ENCODE measurements at regions not wholly inside any gene's neighbourhood (a gene's known extent, or its start where the extent isn't known, plus 50 kb on each side); places are given as distances from the start of the nearest gene placed in this dataset.

GRCh38 chr11:130622141-130622542, 173.7 kb downstream of the ADAMTS15 start (continued):
- TF ChIP-seq ELK4 (IDR thresholded peaks at IDR 0.05; ENCODE audit: borderline replicate concordance, low read depth, low read length) = no peak
- peak; percentile 70 for TF ChIP-seq FEZF1 (tag by site-specific recombination; IDR thresholded peaks at IDR 0.05)
- peak; percentile 33; the same call in 1 of the 2 replicates for TF ChIP-seq PRDM6 (tag by site-specific recombination; IDR thresholded peaks at IDR 0.05)

- H3K4me1 ChIP-seq (ENCODE audit: control insufficient read depth, insufficient read depth, low read length) = 0 out of 2 replicates have a peak, but pooled peaks cover 3% of the 10 kb centered on the region
- TF ChIP-seq OVOL3 (tag by site-specific recombination; IDR thresholded peaks at IDR 0.05) (no peak), TRIM28 (IDR thresholded peaks at IDR 0.05; ENCODE audit: borderline replicate concordance, low read length) (no peak), ZNF423 (tag by site-specific recombination; IDR thresholded peaks at IDR 0.05) (peak; percentile 39; the same call in 1 of the 2 replicates), ZNF18 (tag by site-specific recombination; IDR thresholded peaks at IDR 0.05) (0 out of 2 replicates have a peak, but pooled peaks have one; percentile 23)
- ChIA-PET POLR2A (no interaction called here), CTCF (interaction anchor here (0.5 to 2.6 kb wide), 7 partner anchors 12 to 204 kb away, joined by 3 to 9 read pairs (median 4); no protein-coding TSS in a partner anchor)
- no peaks in the 10 kb centered on the region for H3K9me3 ChIP-seq (ENCODE audit: control insufficient read depth, insufficient read depth, low read depth, low read length)
- H3K4me3 ChIP-seq (ENCODE audit: low read depth, low read length) = no peak overlapping the region
- H3K27ac ChIP-seq (ENCODE audit: extremely low read depth, low read depth, low read length) = no peak overlapping the region
- no peaks in the 10 kb centered on the region for H3K36me3 ChIP-seq (ENCODE audit: control insufficient read depth in 2 of 2, insufficient read depth in 1 of 2, low read length in 2 of 2)
These were observed 175.5 kb downstream of the ADAMTS15 start for GRCh38 chr11:130623670-130624668.

GRCh38 chr11:130624971-130625544, 176.6 kb downstream of the ADAMTS15 start:
- ChIA-PET POLR2A (interaction anchor here (0.6 to 1.1 kb wide), 2 partner anchors 10 to 12 kb away, joined by 3 read pairs; no protein-coding TSS in a partner anchor), CTCF (interaction anchor here (0.7 to 2.6 kb wide), 5 partner anchors 11 to 203 kb away, joined by 3 to 9 read pairs (median 4); no protein-coding TSS in a partner anchor)

More at GRCh38 chr11:130624971-130625544, 176.6 kb downstream of the ADAMTS15 start:
- Histone ChIP-seq H3K4me3 (ENCODE audit: low read depth, low read length) (no peak overlapping the region), H3K4me1 (ENCODE audit: control insufficient read depth, insufficient read depth, low read length) (0 out of 2 replicates have a peak, but pooled peaks cover 3% of the 10 kb centered on the region), H3K36me3 (ENCODE audit: control insufficient read depth in 2 of 2, insufficient read depth in 1 of 2, low read length in 2 of 2) (no peaks in the 10 kb centered on the region), H3K9me3 (ENCODE audit: control insufficient read depth, insufficient read depth, low read depth, low read length) (no peaks in the 10 kb centered on the region), H3K27ac (ENCODE audit: extremely low read depth, low read depth, low read length) (no peak overlapping the region)
- no peak for TF ChIP-seq ZFP3 (tag by site-specific recombination; IDR thresholded peaks at IDR 0.05; ENCODE audit: low read depth)
- 0 out of 2 replicates have a peak, but pooled peaks have one; percentile 12 for TF ChIP-seq GLIS1 (tag by site-specific recombination; IDR thresholded peaks at IDR 0.05)
- 0 out of 2 replicates have a peak, but pooled peaks have one; percentile 16 for TF ChIP-seq ZBTB17 (tag by site-specific recombination; IDR thresholded peaks at IDR 0.05)
- TF ChIP-seq HOXD13 (CRISPR knock-in tag; IDR thresholded peaks at IDR 0.05; ENCODE audit: borderline replicate concordance) = peak; percentile 76; the same call in 1 of the 2 replicates
- peak; percentile 39; the same call in 1 of the 2 replicates for TF ChIP-seq ZNF18 (tag by site-specific recombination; IDR thresholded peaks at IDR 0.05)
